Thymus (tissue), 11 donors: ENCODE measurements at regions not wholly inside any gene's neighbourhood (a gene's known extent, or its start where the extent isn't known, plus 50 kb on each side); places are given as distances from the start of the nearest gene placed in this dataset.

Source experiments
- DNase-seq, 9 donors: peaks; one replicate each; pipeline ENCODE4 v3.0.0-alpha.2; 2013; ENCODE audit warnings: low spot score in 9 of 9, low read depth in 6 of 9, missing footprints in 1 of 9
- H3K27ac ChIP-seq, 2 donors: one replicate each; pipeline ENCODE4 v1.5.1; 2013; ENCODE audit warnings: control low read depth in 1 of 2, low read depth in 1 of 2, low read length in 1 of 2, mild to moderate bottlenecking in 1 of 2, moderate library complexity in 1 of 2
- H3K27me3 ChIP-seq, 2 donors: one replicate each; pipeline ENCODE4 v1.5.1; 2013; ENCODE audit warnings: low read length in 1 of 2; ENCODE audit not compliant: control insufficient read depth in 2 of 2, insufficient read depth in 1 of 2
- H3K36me3 ChIP-seq, 2 donors: one replicate each; pipeline ENCODE4 v1.5.1; 2013; ENCODE audit warnings: low read length in 1 of 2, mild to moderate bottlenecking in 1 of 2, moderate library complexity in 1 of 2; ENCODE audit not compliant: control insufficient read depth in 2 of 2, insufficient read depth in 2 of 2
- H3K4me1 ChIP-seq, 2 donors: one replicate each; pipeline ENCODE4 v1.5.1; 2013; ENCODE audit warnings: low read length in 2 of 2; ENCODE audit not compliant: control insufficient read depth in 2 of 2, insufficient read depth in 2 of 2
- H3K4me3 ChIP-seq, 2 donors: one replicate each; pipeline ENCODE4 v1.5.1; 2013; ENCODE audit warnings: low read length in 2 of 2, control low read depth in 1 of 2, mild to moderate bottlenecking in 1 of 2
- H3K9me3 ChIP-seq, 2 donors: one replicate each; pipeline ENCODE4 v1.5.1; 2013; ENCODE audit warnings: low read length in 1 of 2, mild to moderate bottlenecking in 1 of 2; ENCODE audit not compliant: control insufficient read depth in 2 of 2, insufficient read depth in 1 of 2
- WGBS: extraction: QIAGEN DNeasy Blood & Tissue Kit; methylation state at CpG from one replicate; pipeline ENCODE4 v1.1.7; 2013; 5-methylcytosine and 5-hydroxymethylcytosine counted together
- donor health status: healthy.

- Histone ChIP-seq H3K9me3 (no peaks in the 10 kb centered on the region), H3K27me3 (no peaks in the 10 kb centered on the region), H3K36me3 (no peaks in the 10 kb centered on the region), H3K4me1 (no peaks in the 10 kb centered on the region), H3K27ac (no peak overlapping the region), H3K4me3 (no peak overlapping the region)
- DNase-seq: no peak
- 94% methylated on average over 3 of the region's 3 CpGs for WGBS
Observed at GRCh38 chr13:32902029-32902780, 114.0 kb upstream of the KL start.

GRCh38 chr13:32902874-32903273 lies 113.3 kb upstream of the KL start:
- no peak for DNase-seq
- Histone ChIP-seq H3K9me3 (no peaks in the 10 kb centered on the region), H3K4me1 (no peaks in the 10 kb centered on the region), H3K27ac (no peak overlapping the region), H3K36me3 (no peaks in the 10 kb centered on the region), H3K27me3 (no peaks in the 10 kb centered on the region), H3K4me3 (no peak overlapping the region)
- WGBS: 96% methylated on average over 8 of the region's 8 CpGs

GRCh38 chr13:32903720-32904119 lies 112.5 kb upstream of the KL start:
- Histone ChIP-seq H3K27me3 (no peaks in the 10 kb centered on the region), H3K4me1 (no peaks in the 10 kb centered on the region), H3K4me3 (no peak overlapping the region), H3K9me3 (no peaks in the 10 kb centered on the region), H3K36me3 (no peaks in the 10 kb centered on the region), H3K27ac (no peak overlapping the region)
- WGBS: over 99% methylated on average over 5 of the region's 5 CpGs
- DNase-seq: no peak

- no peak for DNase-seq
- H3K27ac ChIP-seq: no peak overlapping the region
- H3K27me3 ChIP-seq: no peaks in the 10 kb centered on the region
- no peak overlapping the region for H3K4me3 ChIP-seq
- H3K4me1 ChIP-seq: no peaks in the 10 kb centered on the region
- WGBS: 95% methylated on average over 2 of the region's 2 CpGs
- no peaks in the 10 kb centered on the region for H3K36me3 ChIP-seq
- H3K9me3 ChIP-seq: no peaks in the 10 kb centered on the region
Observed at GRCh38 chr13:32904266-32904665, 112.0 kb upstream of the KL start.

- H3K36me3 ChIP-seq: no peaks in the 10 kb centered on the region
- WGBS: 51% methylated on average over 6 of the region's 6 CpGs
- H3K9me3 ChIP-seq: no peaks in the 10 kb centered on the region
- H3K4me3 ChIP-seq: no peak overlapping the region
- no peaks in the 10 kb centered on the region for H3K4me1 ChIP-seq
- no peaks in the 10 kb centered on the region for H3K27me3 ChIP-seq
- H3K27ac ChIP-seq: no peak overlapping the region
- no peak for DNase-seq
Observed at GRCh38 chr13:32905063-32905863, 111.0 kb upstream of the KL start.

- no peaks in the 10 kb centered on the region for H3K4me1 ChIP-seq
- no peak overlapping the region for H3K27ac ChIP-seq
- H3K4me3 ChIP-seq: no peak overlapping the region
- H3K27me3 ChIP-seq: no peaks in the 10 kb centered on the region
- DNase-seq: no peak
- H3K9me3 ChIP-seq: no peaks in the 10 kb centered on the region
- 43% methylated on average over 4 of the region's 4 CpGs for WGBS
- no peaks in the 10 kb centered on the region for H3K36me3 ChIP-seq
Observed at GRCh38 chr13:32905864-32906180, 110.4 kb upstream of the KL start.

GRCh38 chr13:32907211-32907610 lies 109.0 kb upstream of the KL start:
- no peak for DNase-seq
- Histone ChIP-seq H3K36me3 (no peaks in the 10 kb centered on the region), H3K9me3 (no peaks in the 10 kb centered on the region), H3K4me1 (no peaks in the 10 kb centered on the region), H3K4me3 (no peak overlapping the region), H3K27me3 (no peaks in the 10 kb centered on the region), H3K27ac (no peak overlapping the region)
- WGBS: 90% methylated on average over 1 of the region's 1 CpG

- Histone ChIP-seq H3K36me3 (no peaks in the 10 kb centered on the region), H3K27ac (no peak overlapping the region), H3K9me3 (no peaks in the 10 kb centered on the region), H3K4me3 (no peak overlapping the region), H3K27me3 (no peaks in the 10 kb centered on the region), H3K4me1 (no peaks in the 10 kb centered on the region)
- WGBS: 90% methylated on average over 3 of the region's 3 CpGs
- DNase-seq: no peak
Observed at GRCh38 chr13:32910530-32910929, 105.7 kb upstream of the KL start.

GRCh38 chr13:32911506-32911905 lies 104.7 kb upstream of the KL start:
- Histone ChIP-seq H3K36me3 (no peaks in the 10 kb centered on the region), H3K4me1 (no peaks in the 10 kb centered on the region), H3K27ac (no peak overlapping the region), H3K9me3 (no peaks in the 10 kb centered on the region), H3K4me3 (no peak overlapping the region), H3K27me3 (no peaks in the 10 kb centered on the region)
- 96% methylated on average over 2 of the region's 2 CpGs for WGBS
- peak in 1 of 9 donors; percentile 21 for DNase-seq
